GM21737 (cell line): ENCODE measurements at regions not wholly inside any gene's neighbourhood (a gene's known extent, or its start where the extent isn't known, plus 50 kb on each side); places are given as distances from the start of the nearest gene placed in this dataset.

Experiments used
- ATAC-seq: cut with Tn5 transposase; IDR thresholded peaks from one replicate; pipeline ENCODE4 v1.9.1; 2021; ENCODE audit warnings: mild to moderate bottlenecking, moderate library complexity; ENCODE audit not compliant: unreplicated experiment

GRCh38 chr1:58380345-58380744, 166.2 kb downstream of the OMA1 start:
- no peak for ATAC-seq

GRCh38 chr1:58367217-58367616, 179.3 kb downstream of the OMA1 start:
- no peak for ATAC-seq

GRCh38 chr1:58365328-58365727, 181.2 kb downstream of the OMA1 start:
- ATAC-seq, result no peak

- ATAC-seq, result no peak
Measured at GRCh38 chr1:58363585-58363984, 182.9 kb downstream of the OMA1 start.

GRCh38 chr1:58361134-58361533, 185.4 kb downstream of the OMA1 start:
- ATAC-seq, result no peak

- no peak for ATAC-seq
Measured at GRCh38 chr1:58358346-58358745, 188.2 kb downstream of the OMA1 start.

- no peak for ATAC-seq
Measured at GRCh38 chr1:58356402-58356801, 190.1 kb downstream of the OMA1 start.

- no peak for ATAC-seq
Measured at GRCh38 chr1:58353168-58353567, 193.4 kb downstream of the OMA1 start.

- no peak for ATAC-seq
Measured at GRCh38 chr1:58352476-58353092, 193.9 kb downstream of the OMA1 start.

- no peak for ATAC-seq
Measured at GRCh38 chr1:58346036-58346355, 200.5 kb downstream of the OMA1 start.

- no peak for ATAC-seq
Measured at GRCh38 chr1:58345215-58346035, 201.1 kb downstream of the OMA1 start.

- ATAC-seq, result no peak
Measured at GRCh38 chr1:58340185-58340584, 206.3 kb downstream of the OMA1 start.

- no peak for ATAC-seq
Measured at GRCh38 chr1:58338081-58338480, 208.4 kb downstream of the OMA1 start.

- ATAC-seq, result no peak
Measured at GRCh38 chr1:58333511-58333910, 213.0 kb downstream of the OMA1 start.

GRCh38 chr1:58331156-58331555, 215.4 kb downstream of the OMA1 start:
- ATAC-seq, result no peak

- ATAC-seq, result no peak
Measured at GRCh38 chr1:58325866-58326265, 220.7 kb downstream of the OMA1 start.

GRCh38 chr1:58324558-58324957, 222.0 kb downstream of the OMA1 start:
- ATAC-seq, result no peak

GRCh38 chr1:58318157-58319005, 228.1 kb downstream of the OMA1 start:
- no peak for ATAC-seq

GRCh38 chr1:58317694-58318093, 228.8 kb downstream of the OMA1 start:
- no peak for ATAC-seq

- no peak for ATAC-seq
Measured at GRCh38 chr1:58317086-58317485, 229.4 kb downstream of the OMA1 start.

GRCh38 chr1:58316141-58316540, 230.4 kb downstream of the OMA1 start:
- no peak for ATAC-seq
